ENCODE measurements at regions not wholly inside any gene's neighbourhood (a gene's known extent, or its start where the extent isn't known, plus 50 kb on each side); places are given as distances from the start of the nearest gene placed in this dataset.

- no peak for TF ChIP-seq ESRRG (CRISPR knock-in tag; IDR thresholded peaks at IDR 0.05)
- TF ChIP-seq POU6F1 (CRISPR knock-in tag; IDR thresholded peaks at IDR 0.05; ENCODE audit: borderline replicate concordance, low read depth) = no peak
- no peak for TF ChIP-seq TOX (CRISPR knock-in tag; IDR thresholded peaks at IDR 0.05; ENCODE audit: borderline replicate concordance)
- TF ChIP-seq ZNF8 (CRISPR knock-in tag; IDR thresholded peaks at IDR 0.05) = no peak
- TF ChIP-seq ZC3H10 (CRISPR knock-in tag; IDR thresholded peaks at IDR 0.05) = no peak
- no peak for ATAC-seq
Observed at GRCh38 chr2:187266645-187267044, 181.4 kb downstream of the CALCRL start.

- no peak for TF ChIP-seq PATZ1 (CRISPR knock-in tag; IDR thresholded peaks at IDR 0.05; ENCODE audit: borderline replicate concordance)
- no peak for TF ChIP-seq ARNTL (CRISPR knock-in tag; IDR thresholded peaks at IDR 0.05; ENCODE audit: borderline replicate concordance, low read depth)
- no peak for TF ChIP-seq SNAI2 (CRISPR knock-in tag; IDR thresholded peaks at IDR 0.05)
- TF ChIP-seq ZNF8 (CRISPR knock-in tag; IDR thresholded peaks at IDR 0.05) = no peak
- TF ChIP-seq TCF4 (CRISPR knock-in tag; IDR thresholded peaks at IDR 0.05; ENCODE audit: borderline replicate concordance) = no peak
- no peak for TF ChIP-seq ZFP3 (CRISPR knock-in tag; IDR thresholded peaks at IDR 0.05)
- TF ChIP-seq ZC3H10 (CRISPR knock-in tag; IDR thresholded peaks at IDR 0.05) = no peak
- TF ChIP-seq ISL1 (CRISPR knock-in tag; IDR thresholded peaks at IDR 0.05) = no peak
- TF ChIP-seq ESRRG (CRISPR knock-in tag; IDR thresholded peaks at IDR 0.05) = no peak
- no peak for TF ChIP-seq GLIS3 (CRISPR knock-in tag; IDR thresholded peaks at IDR 0.05)
- TF ChIP-seq PPARA (CRISPR knock-in tag; IDR thresholded peaks at IDR 0.05; ENCODE audit: borderline replicate concordance) = no peak
- no peak for TF ChIP-seq OSR1 (CRISPR knock-in tag; IDR thresholded peaks at IDR 0.05)
- no peak for TF ChIP-seq RARB (CRISPR knock-in tag; IDR thresholded peaks at IDR 0.05)
- TF ChIP-seq BACH2 (CRISPR knock-in tag; IDR thresholded peaks at IDR 0.05; ENCODE audit: borderline replicate concordance) = no peak
- TF ChIP-seq CSRNP3 (CRISPR knock-in tag; IDR thresholded peaks at IDR 0.05) = no peak
- TF ChIP-seq CREB5 (CRISPR knock-in tag; IDR thresholded peaks at IDR 0.05; ENCODE audit: low read depth) = no peak
- no peak for TF ChIP-seq POU6F1 (CRISPR knock-in tag; IDR thresholded peaks at IDR 0.05; ENCODE audit: borderline replicate concordance, low read depth)
- no peak for TF ChIP-seq TOX (CRISPR knock-in tag; IDR thresholded peaks at IDR 0.05; ENCODE audit: borderline replicate concordance)
- ATAC-seq = no peak
Observed at GRCh38 chr2:187266147-187266546, 181.9 kb downstream of the CALCRL start.

GRCh38 chr2:187264612-187265011 is 183.4 kb downstream of the CALCRL start:
- TF ChIP-seq TOX (CRISPR knock-in tag; IDR thresholded peaks at IDR 0.05; ENCODE audit: borderline replicate concordance) = no peak
- no peak for TF ChIP-seq ZNF70 (CRISPR knock-in tag; IDR thresholded peaks at IDR 0.05)
- TF ChIP-seq ZC3H10 (CRISPR knock-in tag; IDR thresholded peaks at IDR 0.05) = no peak
- no peak for TF ChIP-seq PPARA (CRISPR knock-in tag; IDR thresholded peaks at IDR 0.05; ENCODE audit: borderline replicate concordance)
- no peak for TF ChIP-seq ZFP30 (CRISPR knock-in tag; IDR thresholded peaks at IDR 0.05)
- no peak for TF ChIP-seq CREB5 (CRISPR knock-in tag; IDR thresholded peaks at IDR 0.05; ENCODE audit: low read depth)
- no peak for TF ChIP-seq OSR1 (CRISPR knock-in tag; IDR thresholded peaks at IDR 0.05)
- TF ChIP-seq RARB (CRISPR knock-in tag; IDR thresholded peaks at IDR 0.05) = no peak
- peak; percentile 53; the same call in 2 of the 3 replicates for ATAC-seq

Data from SK-N-SH treated with all-trans-retinoic acid at 6 μM for 48 hours (cell line).